Pancreas (tissue), 10 donors: ENCODE measurements at regions not wholly inside any gene's neighbourhood (a gene's known extent, or its start where the extent isn't known, plus 50 kb on each side); places are given as distances from the start of the nearest gene placed in this dataset.

Experiments used
- ATAC-seq, 4 donors: fragments of 200-7000 bp; cut with Tn5 transposase; one replicate each; pipeline versions ENCODE4 v1.8.0 to v1.9.1; 2020; ENCODE audit warnings: mild to moderate bottlenecking in 4 of 4, moderate library complexity in 4 of 4
- DNase-seq, 6 donors: peaks; one replicate each; pipeline ENCODE4 v3.0.0-alpha.2; 2020
- FAIRE-seq: peaks from 2 replicates; lab custom pipeline; 2012; peaks lifted over from hg19 to GRCh38; lab: Jason Lieb, UNC
- H3K27ac ChIP-seq, 4 donors: fragments of 200-600 bp; sonication (generic); 1 replicate in 3 of 4; 2 replicates in 1 of 4; pipeline versions ENCODE4 v1.5.0 to v1.8.0; 2020
- H3K27me3 ChIP-seq, 4 donors: fragments of 200-600 bp; one replicate each; pipeline ENCODE4 v1.8.0; 2021
- H3K36me3 ChIP-seq, 3 donors: fragments of 200-600 bp; sonication (generic) in 1 of 3; one replicate each; pipeline versions ENCODE4 v1.5.0 to v1.8.0; 2020 to 2021
- H3K4me1 ChIP-seq, 3 donors: fragments of 200-600 bp; one replicate each; pipeline ENCODE4 v1.8.0; 2021
- H3K4me3 ChIP-seq, 4 donors: fragments of 200-600 bp; sonication (generic) in 2 of 4; one replicate each; pipeline versions ENCODE4 v1.5.0 to v1.8.0; 2020 to 2021
- H3K9me3 ChIP-seq, 4 donors: fragments of 200-600 bp; one replicate each; pipeline ENCODE4 v1.8.0; 2021
- WGBS, 2 donors: extraction: QIAGEN DNeasy Blood & Tissue Kit; methylation state at CpG; one replicate each; pipeline ENCODE4 v1.1.7; 2013; 5-methylcytosine and 5-hydroxymethylcytosine counted together
- intact Hi-C, 3 donors: fragments of 100-400 bp; cut with DNase I; formaldehyde crosslinking; loops; one replicate each; pipeline versions ENCODE4 v1.11.1 to v1.14.2; 2022
- TF ChIP-seq, protein P1 (sequence below), 4 donors: fragments of 200-600 bp; sonication (generic) in 3 of 4; IDR thresholded peaks; one replicate each; pipeline versions ENCODE4 v1.5.0 to v1.8.0; 2021; ENCODE audit warnings: antibody characterized with exemption in 4 of 4
- donor health status: healthy with polysubstance abuse.
- donor health status: DM: no; HTN: no; CAD: no; lungs with moderate emphysema.
- donor health status: DM: no; HTN: no; CAD: no.
- donor health status: control.
- donor health status: control.
- donor health status: Bipolar disorder and iron deficiency.
- donor health status: DM: yes; HTN: yes; CAD: no.
- donor health status: DM: no; HTN: no; CAD: no.
- donor health status: DM: no; HTN: no; CAD: no.
- donor health status: DM: yes; HTN: yes; CAD: no.

- no peak for DNase-seq
- no peak overlapping the region for H3K4me3 ChIP-seq
- no peaks in the 10 kb centered on the region for H3K36me3 ChIP-seq
- intact Hi-C loops, result loop anchor here in 2 of 3 donors (5.0 kb wide), 1 partner anchor 80 kb away; no protein-coding TSS in a partner anchor
- 84 to 100% methylated on average over 2 of the region's 2 CpGs for WGBS, 2 donors
- no peaks in the 10 kb centered on the region for H3K4me1 ChIP-seq
- no peak for FAIRE-seq
- no peak overlapping the region for H3K27ac ChIP-seq
- H3K27me3 ChIP-seq, result no peaks in the 10 kb centered on the region
- no peaks in the 10 kb centered on the region for H3K9me3 ChIP-seq
- no peak for ATAC-seq
- TF ChIP-seq, protein P1, sequence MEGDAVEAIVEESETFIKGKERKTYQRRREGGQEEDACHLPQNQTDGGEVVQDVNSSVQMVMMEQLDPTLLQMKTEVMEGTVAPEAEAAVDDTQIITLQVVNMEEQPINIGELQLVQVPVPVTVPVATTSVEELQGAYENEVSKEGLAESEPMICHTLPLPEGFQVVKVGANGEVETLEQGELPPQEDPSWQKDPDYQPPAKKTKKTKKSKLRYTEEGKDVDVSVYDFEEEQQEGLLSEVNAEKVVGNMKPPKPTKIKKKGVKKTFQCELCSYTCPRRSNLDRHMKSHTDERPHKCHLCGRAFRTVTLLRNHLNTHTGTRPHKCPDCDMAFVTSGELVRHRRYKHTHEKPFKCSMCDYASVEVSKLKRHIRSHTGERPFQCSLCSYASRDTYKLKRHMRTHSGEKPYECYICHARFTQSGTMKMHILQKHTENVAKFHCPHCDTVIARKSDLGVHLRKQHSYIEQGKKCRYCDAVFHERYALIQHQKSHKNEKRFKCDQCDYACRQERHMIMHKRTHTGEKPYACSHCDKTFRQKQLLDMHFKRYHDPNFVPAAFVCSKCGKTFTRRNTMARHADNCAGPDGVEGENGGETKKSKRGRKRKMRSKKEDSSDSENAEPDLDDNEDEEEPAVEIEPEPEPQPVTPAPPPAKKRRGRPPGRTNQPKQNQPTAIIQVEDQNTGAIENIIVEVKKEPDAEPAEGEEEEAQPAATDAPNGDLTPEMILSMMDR (IDR thresholded peaks at IDR 0.05), result no peak
These were observed 50.9 kb upstream of the C5orf58 start for GRCh38 chr5:170181902-170182301.

GRCh38 chr5:170182491-170182890 lies 50.3 kb upstream of the C5orf58 start:
- no peak overlapping the region for H3K4me3 ChIP-seq
- H3K27ac ChIP-seq, result no peak overlapping the region
- ATAC-seq (no peak), DNase-seq (no peak), FAIRE-seq (no peak)
- TF ChIP-seq, protein P1 (IDR thresholded peaks at IDR 0.05), result no peak
- H3K36me3 ChIP-seq, result no peaks in the 10 kb centered on the region
- H3K27me3 ChIP-seq, result no peaks in the 10 kb centered on the region
- WGBS, 2 donors, result 60 to 61% methylated on average over 7 of the region's 7 CpGs
- intact Hi-C loops, result loop anchor here in 2 of 3 donors (5.0 kb wide), 1 partner anchor 80 kb away; no protein-coding TSS in a partner anchor
- no peaks in the 10 kb centered on the region for H3K4me1 ChIP-seq
- H3K9me3 ChIP-seq, result no peaks in the 10 kb centered on the region
